Testis (tissue), 2 donors: ENCODE measurements at regions not wholly inside any gene's neighbourhood (a gene's known extent, or its start where the extent isn't known, plus 50 kb on each side); places are given as distances from the start of the nearest gene placed in this dataset.

Source experiments
- DNase-seq: peaks from one replicate; pipeline ENCODE4 v3.0.0-alpha.2; 2019
- H3K27ac ChIP-seq, 2 donors: fragments of 200-600 bp; sonication (generic); one replicate each; pipeline ENCODE4 v1.5.1; 2019
- H3K27me3 ChIP-seq: fragments of 200-600 bp; sonication (generic); one replicate; pipeline ENCODE4 v1.5.1; 2019
- H3K36me3 ChIP-seq: fragments of 200-600 bp; sonication (generic); one replicate; pipeline ENCODE4 v1.5.1; 2017; ENCODE audit warnings: low read depth; ENCODE audit errors: missing control alignments
- H3K4me1 ChIP-seq: fragments of 200-600 bp; sonication (generic); one replicate; pipeline ENCODE4 v1.5.1; 2019
- H3K4me3 ChIP-seq, 2 donors: fragments of 200-600 bp; sonication (generic); one replicate each; pipeline ENCODE4 v1.5.1; 2017 to 2019
- H3K9me3 ChIP-seq: fragments of 200-600 bp; sonication (generic); one replicate; pipeline ENCODE4 v1.5.1; 2017
- POLR2A ChIP-seq: fragments of 450-650 bp; IDR thresholded peaks from one replicate; pipeline ENCODE4 v1.6.1; 2017; ENCODE audit warnings: antibody characterized with exemption, mild to moderate bottlenecking, moderate library complexity
- WGBS, 2 donors: methylation state at CpG; one replicate each; pipeline ENCODE4 v1.1.5; 2018; 5-methylcytosine and 5-hydroxymethylcytosine counted together
- intact Hi-C: fragments of 100-400 bp; cut with DNase I; formaldehyde crosslinking; loops from one replicate; pipeline ENCODE4 v1.15.1; 2023; ENCODE audit warnings: low total_unique reads
- TF ChIP-seq, protein P1 (sequence below), 3 experiments: fragments of 450-650 bp in 2 of 3; fragments of 200-600 bp in 1 of 3; sonication (generic) in 1 of 3; IDR thresholded peaks; one replicate each; pipeline ENCODE4 v1.5.1; 2016 to 2019; ENCODE audit warnings: antibody characterized with exemption in 3 of 3, mild to moderate bottlenecking in 2 of 3, moderate library complexity in 1 of 3

DNA sequence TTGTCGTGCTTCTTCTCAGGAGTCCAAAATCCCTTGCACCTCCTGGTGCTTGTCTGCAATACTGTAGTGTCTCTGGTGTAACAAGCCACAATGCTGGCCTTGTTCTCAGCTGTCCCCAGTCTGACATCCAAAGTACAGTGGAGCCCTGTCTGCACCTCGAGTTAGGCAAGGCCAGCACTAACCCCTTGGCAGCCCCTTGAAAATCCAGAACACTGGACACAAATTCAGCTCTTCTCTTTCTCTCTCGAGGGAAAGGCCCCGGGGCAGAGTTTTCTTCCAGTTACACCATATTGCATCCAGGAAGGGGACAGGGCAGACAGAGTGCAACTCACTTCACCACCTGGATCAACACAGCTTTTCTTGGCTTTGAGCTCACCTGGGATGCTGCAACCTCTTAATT is 91.3 kb upstream of the ATP10A start:
- Histone ChIP-seq H3K36me3 (no peaks in the 10 kb centered on the region), H3K4me1 (no peaks in the 10 kb centered on the region), H3K9me3 (no peaks in the 10 kb centered on the region), H3K4me3 (no peak overlapping the region), H3K27ac (no peak overlapping the region), H3K27me3 (no peaks in the 10 kb centered on the region)
- no peak for DNase-seq
- 57 to 84% methylated on average over 4 of the region's 4 CpGs for WGBS, 2 donors
- intact Hi-C loops = no loop called here
- TF ChIP-seq, protein P1, sequence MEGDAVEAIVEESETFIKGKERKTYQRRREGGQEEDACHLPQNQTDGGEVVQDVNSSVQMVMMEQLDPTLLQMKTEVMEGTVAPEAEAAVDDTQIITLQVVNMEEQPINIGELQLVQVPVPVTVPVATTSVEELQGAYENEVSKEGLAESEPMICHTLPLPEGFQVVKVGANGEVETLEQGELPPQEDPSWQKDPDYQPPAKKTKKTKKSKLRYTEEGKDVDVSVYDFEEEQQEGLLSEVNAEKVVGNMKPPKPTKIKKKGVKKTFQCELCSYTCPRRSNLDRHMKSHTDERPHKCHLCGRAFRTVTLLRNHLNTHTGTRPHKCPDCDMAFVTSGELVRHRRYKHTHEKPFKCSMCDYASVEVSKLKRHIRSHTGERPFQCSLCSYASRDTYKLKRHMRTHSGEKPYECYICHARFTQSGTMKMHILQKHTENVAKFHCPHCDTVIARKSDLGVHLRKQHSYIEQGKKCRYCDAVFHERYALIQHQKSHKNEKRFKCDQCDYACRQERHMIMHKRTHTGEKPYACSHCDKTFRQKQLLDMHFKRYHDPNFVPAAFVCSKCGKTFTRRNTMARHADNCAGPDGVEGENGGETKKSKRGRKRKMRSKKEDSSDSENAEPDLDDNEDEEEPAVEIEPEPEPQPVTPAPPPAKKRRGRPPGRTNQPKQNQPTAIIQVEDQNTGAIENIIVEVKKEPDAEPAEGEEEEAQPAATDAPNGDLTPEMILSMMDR (IDR thresholded peaks at IDR 0.05) = no peak
- TF ChIP-seq POLR2A = no peak

DNA sequence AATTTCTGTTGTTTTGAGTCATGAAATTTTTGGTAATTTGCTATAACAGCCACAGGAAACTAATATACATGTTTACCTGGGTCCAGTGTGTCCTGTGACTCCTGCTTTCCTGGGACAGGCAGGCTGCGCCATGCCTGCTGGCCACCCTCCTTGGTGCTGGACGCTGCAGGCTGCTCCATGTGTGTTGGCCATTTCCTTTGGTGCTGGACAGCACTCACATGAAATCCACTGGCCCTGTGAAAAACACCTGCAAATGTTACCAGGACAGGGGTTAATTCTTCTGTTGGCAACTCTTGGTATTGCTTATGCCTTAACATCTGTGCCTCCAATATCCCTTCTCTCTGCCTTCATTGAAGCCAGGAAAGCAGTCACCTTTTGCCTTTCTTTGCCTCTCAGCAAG is 86.9 kb upstream of the ATP10A start:
- no peaks in the 10 kb centered on the region for H3K27me3 ChIP-seq
- H3K36me3 ChIP-seq = no peaks in the 10 kb centered on the region
- no peak overlapping the region for H3K4me3 ChIP-seq
- no peak overlapping the region for H3K27ac ChIP-seq
- no peak for DNase-seq
- intact Hi-C loops = no loop called here
- H3K4me1 ChIP-seq = no peaks in the 10 kb centered on the region
- TF ChIP-seq POLR2A = no peak
- TF ChIP-seq, protein P1 (IDR thresholded peaks at IDR 0.05) = no peak
- H3K9me3 ChIP-seq = no peaks in the 10 kb centered on the region
- WGBS, 2 donors = 83 to 95% methylated on average over 2 of the region's 2 CpGs

DNA sequence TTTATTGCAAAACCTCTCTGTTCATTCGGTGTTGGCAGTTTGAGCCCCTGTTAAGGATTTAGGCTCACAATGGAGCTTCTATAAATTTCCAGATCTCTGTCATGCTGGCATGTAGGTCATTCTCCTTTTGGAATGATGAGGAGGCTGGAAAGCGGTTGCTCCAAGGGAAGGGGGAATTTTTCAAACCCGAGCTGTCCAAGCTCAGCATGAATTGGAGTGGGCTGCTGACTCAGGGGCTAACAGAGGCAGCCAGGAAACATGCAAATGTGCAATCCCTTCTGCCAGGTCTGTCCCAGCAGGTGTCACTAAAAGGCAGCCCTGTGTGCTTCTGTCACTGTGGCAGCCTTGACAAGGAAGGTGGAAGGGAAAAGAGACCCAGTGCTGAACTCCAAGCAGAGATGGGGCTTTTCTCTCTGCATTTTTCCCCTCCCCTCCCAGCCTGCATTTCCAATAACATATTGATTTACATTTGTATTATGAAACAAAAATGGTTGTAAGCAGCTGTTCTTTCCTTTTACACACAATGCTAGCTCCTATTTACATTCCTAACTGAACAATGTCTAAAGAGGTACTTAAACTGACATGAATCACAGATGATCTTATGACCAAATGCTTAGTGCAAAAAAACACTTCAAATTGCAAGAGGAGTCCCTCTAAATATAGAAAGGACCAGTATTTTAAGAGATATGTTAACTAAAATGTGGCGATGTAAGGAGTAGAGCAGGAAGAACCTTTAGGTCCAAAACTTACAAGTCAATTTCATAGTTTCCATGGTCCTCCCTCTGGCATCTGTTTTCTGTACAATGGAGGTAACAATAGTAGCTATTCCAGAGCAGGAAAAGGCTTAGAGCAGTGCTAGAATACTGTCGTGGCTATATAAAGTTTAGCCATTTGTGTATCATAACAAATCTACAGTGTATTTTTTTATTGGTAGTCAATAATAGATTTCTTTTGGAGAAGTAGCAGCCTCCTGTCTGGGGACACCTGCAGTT is 84.5 kb upstream of the ATP10A start:
- Histone ChIP-seq H3K27ac (no peak overlapping the region), H3K36me3 (no peaks in the 10 kb centered on the region), H3K4me3 (no peak overlapping the region), H3K9me3 (no peaks in the 10 kb centered on the region), H3K27me3 (no peaks in the 10 kb centered on the region), H3K4me1 (no peaks in the 10 kb centered on the region)
- intact Hi-C loops = no loop called here
- DNase-seq = no peak
- TF ChIP-seq, protein P1 (IDR thresholded peaks at IDR 0.05) = no peak
- TF ChIP-seq POLR2A = no peak
- WGBS, 2 donors = 36 to 46% methylated on average over 5 of the region's 5 CpGs

DNA sequence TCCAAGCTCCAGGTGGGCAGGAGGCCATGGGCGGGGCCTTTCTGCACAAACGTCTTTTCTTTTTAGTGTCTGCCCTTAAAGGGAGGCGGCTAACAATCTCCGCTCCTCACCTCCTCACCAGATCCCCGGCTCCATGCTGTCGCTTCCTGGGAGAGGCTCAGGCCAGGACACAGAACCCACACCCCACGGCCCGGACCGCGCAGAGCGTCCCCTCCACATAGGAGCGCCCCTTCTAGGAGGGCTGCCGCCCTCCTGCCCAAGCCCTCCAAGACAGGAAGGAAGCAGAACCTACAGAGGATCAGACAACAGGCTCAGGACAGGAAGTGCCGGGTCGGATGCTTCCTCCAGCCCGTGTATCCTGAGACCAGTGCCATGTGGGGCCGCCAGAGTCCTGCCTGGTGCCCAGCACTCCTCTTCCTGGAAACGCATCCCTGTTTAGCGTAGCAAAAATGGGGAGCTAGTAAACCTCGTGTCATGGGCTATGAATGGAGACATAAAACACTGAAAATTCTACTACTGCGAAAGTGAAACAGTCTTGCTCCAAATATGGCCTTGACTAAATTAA is 83.2 kb upstream of the ATP10A start:
- no peaks in the 10 kb centered on the region for H3K27me3 ChIP-seq
- 51 to 76% methylated on average over 12 to 21 of the region's 21 CpGs for whole genome bisulfite sequencing, 2 donors
- H3K4me1 ChIP-seq = no peaks in the 10 kb centered on the region
- H3K4me3 ChIP-seq = peak overlapping the region in 1 of 2 donors; percentile 49
- H3K9me3 ChIP-seq = no peaks in the 10 kb centered on the region
- intact Hi-C loops = no loop called here
- H3K27ac ChIP-seq = no peak overlapping the region
- no peak for DNase-seq
- TF ChIP-seq, protein P1 (IDR thresholded peaks at IDR 0.05) = no peak
- no peak for TF ChIP-seq POLR2A
- H3K36me3 ChIP-seq = no peaks in the 10 kb centered on the region
